Retinal pigment epithelial cell (primary cell): ENCODE measurements at regions not wholly inside any gene's neighbourhood (a gene's known extent, or its start where the extent isn't known, plus 50 kb on each side); places are given as distances from the start of the nearest gene placed in this dataset.

Experiments
- DNase-seq: peaks from one replicate; pipeline ENCODE4 v3.0.0-alpha.2; 2010; ENCODE audit warnings: low read depth
- H3K4me3 ChIP-seq: 2 replicates; pipeline ENCODE4 v1.5.1; 2011; ENCODE audit warnings: mild to moderate bottlenecking, low read length, control low read depth, moderate library complexity
- TF ChIP-seq, protein P1 (sequence below): conservative IDR thresholded peaks from 2 replicates; pipeline ENCODE4 v1.5.1; 2011; ENCODE audit warnings: low read depth, low read length, control low read depth, inconsistent platforms

DNA sequence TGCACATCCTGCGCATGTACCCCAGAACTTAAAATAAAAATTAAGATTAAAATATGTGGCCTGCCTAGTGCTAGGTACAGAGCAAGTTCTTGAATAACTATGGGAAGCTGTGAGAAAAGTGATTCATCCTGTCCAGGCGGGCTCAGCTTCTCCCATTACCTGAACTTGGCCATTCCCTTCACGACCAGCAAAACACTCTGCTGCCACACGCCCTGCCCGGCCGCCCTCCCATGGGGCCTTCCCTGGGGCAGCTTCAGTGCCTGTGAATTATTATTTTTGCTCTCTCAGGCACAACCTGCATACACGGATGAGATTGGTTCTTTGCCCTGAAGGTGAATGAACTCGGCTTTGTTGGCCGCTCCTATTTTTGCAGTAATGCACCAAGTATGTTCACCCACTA, 209.2 kb upstream of the SHH start:
- DNase-seq: no peak
- H3K4me3 ChIP-seq: no peak overlapping the region
- TF ChIP-seq, protein P1, sequence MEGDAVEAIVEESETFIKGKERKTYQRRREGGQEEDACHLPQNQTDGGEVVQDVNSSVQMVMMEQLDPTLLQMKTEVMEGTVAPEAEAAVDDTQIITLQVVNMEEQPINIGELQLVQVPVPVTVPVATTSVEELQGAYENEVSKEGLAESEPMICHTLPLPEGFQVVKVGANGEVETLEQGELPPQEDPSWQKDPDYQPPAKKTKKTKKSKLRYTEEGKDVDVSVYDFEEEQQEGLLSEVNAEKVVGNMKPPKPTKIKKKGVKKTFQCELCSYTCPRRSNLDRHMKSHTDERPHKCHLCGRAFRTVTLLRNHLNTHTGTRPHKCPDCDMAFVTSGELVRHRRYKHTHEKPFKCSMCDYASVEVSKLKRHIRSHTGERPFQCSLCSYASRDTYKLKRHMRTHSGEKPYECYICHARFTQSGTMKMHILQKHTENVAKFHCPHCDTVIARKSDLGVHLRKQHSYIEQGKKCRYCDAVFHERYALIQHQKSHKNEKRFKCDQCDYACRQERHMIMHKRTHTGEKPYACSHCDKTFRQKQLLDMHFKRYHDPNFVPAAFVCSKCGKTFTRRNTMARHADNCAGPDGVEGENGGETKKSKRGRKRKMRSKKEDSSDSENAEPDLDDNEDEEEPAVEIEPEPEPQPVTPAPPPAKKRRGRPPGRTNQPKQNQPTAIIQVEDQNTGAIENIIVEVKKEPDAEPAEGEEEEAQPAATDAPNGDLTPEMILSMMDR: no peak

DNA sequence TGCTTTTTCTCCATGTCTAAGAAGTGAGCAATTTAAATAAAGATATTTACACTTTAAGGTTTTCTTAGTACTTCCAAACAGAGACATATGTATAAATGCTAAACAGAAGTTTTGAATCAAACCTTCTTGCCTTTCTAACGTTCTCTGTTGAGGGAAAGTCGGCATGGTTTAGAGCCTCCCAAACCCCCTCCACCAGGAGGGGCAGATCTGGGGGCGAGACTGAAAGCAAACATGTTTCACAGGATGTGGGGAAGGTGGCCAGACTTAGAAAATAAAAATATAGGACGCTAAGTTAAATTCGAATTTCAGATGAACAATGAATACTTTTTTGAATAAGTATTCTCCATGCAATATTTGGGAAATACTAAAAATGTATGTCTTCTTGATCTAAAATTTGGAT, 208.3 kb upstream of the SHH start:
- TF ChIP-seq, protein P1: no peak
- no peak overlapping the region for H3K4me3 ChIP-seq
- DNase-seq: no peak

DNA sequence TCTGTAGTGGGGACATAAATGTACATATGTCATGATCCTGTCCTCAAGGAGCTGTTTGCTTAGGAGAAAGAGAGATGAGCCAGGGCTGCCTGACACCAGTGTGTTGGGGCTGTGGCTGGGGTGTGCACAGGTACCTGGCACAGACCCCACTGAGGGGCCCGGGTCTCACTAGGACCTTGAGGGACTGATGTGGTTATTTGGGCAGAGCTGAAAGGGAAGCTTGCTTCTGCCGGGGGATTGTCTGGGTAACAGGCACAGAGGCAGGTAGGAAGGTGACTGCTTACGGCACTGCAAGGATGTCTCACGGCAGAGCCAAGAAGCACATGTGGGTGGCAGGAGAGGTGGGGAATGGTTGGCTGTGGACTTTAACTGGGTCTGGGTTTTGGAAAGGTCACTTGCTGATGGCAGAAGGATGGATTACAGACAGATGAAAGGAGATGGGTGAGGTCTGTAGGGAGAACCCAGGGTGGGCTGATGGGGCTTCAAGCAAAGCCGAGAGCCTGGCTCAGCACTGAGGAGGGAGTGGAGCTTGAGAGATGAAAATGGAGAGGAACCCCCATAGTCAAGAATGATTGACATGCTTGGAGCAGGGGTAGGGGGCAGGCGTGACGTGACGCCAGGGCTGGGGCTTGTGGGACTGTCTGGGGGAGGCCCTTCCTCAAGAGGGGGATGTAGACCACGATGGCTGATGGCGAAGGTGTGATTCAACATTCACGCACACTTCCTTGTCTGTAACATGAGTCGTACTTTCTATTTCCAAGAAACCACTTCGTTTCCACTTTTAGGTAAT, 207.7 kb upstream of the SHH start:
- TF ChIP-seq, protein P1: no peak
- H3K4me3 ChIP-seq: no peak overlapping the region
- no peak for DNase-seq

DNA sequence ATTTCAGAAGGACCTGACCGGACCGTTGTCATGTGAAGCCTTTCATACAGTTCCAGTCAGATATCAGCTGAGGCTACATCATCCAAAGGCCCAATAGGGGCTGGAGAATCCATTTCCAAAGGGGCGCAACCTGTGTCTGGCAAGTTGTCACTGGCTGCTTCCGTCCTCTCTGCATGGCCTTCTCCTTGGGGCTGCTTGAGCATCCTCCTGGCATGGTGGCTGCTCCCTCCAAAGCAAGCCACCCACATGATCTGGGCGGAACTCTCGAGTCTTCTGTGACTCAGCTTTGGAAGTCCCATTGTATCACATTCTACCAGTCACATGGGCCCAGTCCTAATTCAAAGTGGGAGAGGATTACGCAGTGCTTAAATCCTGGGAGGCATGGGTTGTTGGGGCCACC, 207.0 kb upstream of the SHH start:
- no peak for DNase-seq
- no peak overlapping the region for H3K4me3 ChIP-seq
- TF ChIP-seq, protein P1: no peak

DNA sequence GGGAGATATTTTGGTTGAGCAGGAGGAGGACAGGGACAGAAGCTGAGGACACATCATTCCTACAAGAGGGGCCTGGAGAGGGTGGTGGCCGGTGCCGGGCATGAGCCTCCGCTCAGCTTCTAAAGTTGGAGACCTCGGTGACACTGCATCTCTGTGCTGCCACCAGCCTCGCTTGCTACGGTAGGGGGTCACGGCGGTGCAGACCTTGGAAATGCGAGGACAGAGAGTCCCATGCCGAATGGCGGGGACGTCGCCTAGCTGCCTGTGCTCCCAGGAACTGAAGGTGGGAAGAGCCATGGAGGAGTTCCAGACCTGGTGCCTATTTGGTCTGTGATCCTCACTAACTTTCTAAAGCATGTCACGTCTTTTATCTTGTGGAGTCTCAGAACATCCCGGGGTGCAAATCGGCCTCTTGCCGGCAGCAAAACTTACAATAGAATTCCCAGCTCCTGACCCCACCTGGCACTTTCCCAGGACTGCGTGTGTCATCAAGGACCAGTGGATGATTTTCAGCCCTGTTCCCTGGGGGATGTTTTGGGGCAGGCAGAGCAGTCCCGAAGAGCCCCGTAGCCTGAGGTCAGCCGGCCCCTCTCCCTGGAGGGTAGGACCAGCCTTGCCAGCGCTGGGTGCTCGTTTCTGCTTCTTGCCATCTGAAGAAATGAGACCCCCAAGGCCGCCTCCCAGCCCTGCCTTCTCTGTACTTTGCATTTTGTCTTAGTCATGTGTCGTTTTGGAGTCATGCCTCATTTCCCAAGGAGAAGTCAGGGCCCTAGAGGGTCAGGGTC, 205.8 kb upstream of the SHH start:
- TF ChIP-seq, protein P1: no peak
- H3K4me3 ChIP-seq: no peak overlapping the region

DNA sequence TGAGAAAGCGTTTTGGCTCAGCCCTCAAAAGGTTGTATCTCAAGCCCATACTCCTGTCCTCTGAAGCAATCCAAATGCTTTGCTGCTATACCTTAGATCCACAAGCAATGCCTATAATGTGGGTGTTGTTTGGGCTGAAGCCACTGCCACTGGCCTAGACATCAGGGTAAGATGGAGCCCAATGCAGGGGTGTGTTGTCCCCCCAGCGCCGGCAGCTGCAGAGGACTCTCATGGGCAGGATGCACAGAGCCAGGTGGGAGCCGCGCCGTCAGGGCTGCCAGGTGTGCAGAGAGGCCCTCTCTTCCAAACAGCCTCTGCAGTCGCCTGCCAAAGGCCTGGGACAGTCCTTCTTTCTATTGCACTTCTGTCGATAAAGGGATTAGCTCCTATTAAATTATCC, 205.2 kb upstream of the SHH start:
- H3K4me3 ChIP-seq: no peak overlapping the region
- no peak for DNase-seq
- TF ChIP-seq, protein P1: no peak

More for the DNA sequence above, 205.8 kb upstream of the SHH start:
- DNase-seq: no peak
